Glutamatergic neuron (in vitro differentiated cells): ENCODE measurements at regions not wholly inside any gene's neighbourhood (a gene's known extent, or its start where the extent isn't known, plus 50 kb on each side); places are given as distances from the start of the nearest gene placed in this dataset.

Source experiments
- DNase-seq: peaks from one replicate; pipeline ENCODE4 v3.0.0; 2022
- H3K27ac Mint-ChIP-seq: one replicate; pipeline ENCODE4 v1.8.0; 2020; ENCODE audit warnings: mild to moderate bottlenecking, mixed read lengths, inconsistent platforms; ENCODE audit not compliant: unreplicated experiment
- H3K27me3 Mint-ChIP-seq: one replicate; pipeline ENCODE4 v1.8.0; 2020; ENCODE audit warnings: mild to moderate bottlenecking, moderate library complexity, mixed read lengths, inconsistent platforms; ENCODE audit not compliant: unreplicated experiment
- H3K36me3 Mint-ChIP-seq: one replicate; pipeline ENCODE4 v1.8.0; 2020; ENCODE audit warnings: mild to moderate bottlenecking, mixed read lengths, inconsistent platforms; ENCODE audit not compliant: unreplicated experiment
- H3K4me1 Mint-ChIP-seq: one replicate; pipeline ENCODE4 v1.8.0; 2020; ENCODE audit warnings: mild to moderate bottlenecking, low read depth, mixed read lengths, inconsistent platforms; ENCODE audit not compliant: unreplicated experiment
- H3K4me3 Mint-ChIP-seq: one replicate; pipeline ENCODE4 v1.8.0; 2020; ENCODE audit warnings: mild to moderate bottlenecking, mixed read lengths, inconsistent platforms; ENCODE audit not compliant: unreplicated experiment
- H3K9me3 Mint-ChIP-seq: one replicate; pipeline ENCODE4 v1.8.0; 2020; ENCODE audit warnings: mild to moderate bottlenecking, moderate library complexity, mixed read lengths, inconsistent platforms; ENCODE audit not compliant: unreplicated experiment
- TF ChIP-seq, protein P1 (sequence below): fragments of 200-600 bp; sonication (generic); IDR thresholded peaks from one replicate; pipeline ENCODE4 v1.5.0; 2021; ENCODE audit not compliant: partially characterized antibody, unreplicated experiment

DNA sequence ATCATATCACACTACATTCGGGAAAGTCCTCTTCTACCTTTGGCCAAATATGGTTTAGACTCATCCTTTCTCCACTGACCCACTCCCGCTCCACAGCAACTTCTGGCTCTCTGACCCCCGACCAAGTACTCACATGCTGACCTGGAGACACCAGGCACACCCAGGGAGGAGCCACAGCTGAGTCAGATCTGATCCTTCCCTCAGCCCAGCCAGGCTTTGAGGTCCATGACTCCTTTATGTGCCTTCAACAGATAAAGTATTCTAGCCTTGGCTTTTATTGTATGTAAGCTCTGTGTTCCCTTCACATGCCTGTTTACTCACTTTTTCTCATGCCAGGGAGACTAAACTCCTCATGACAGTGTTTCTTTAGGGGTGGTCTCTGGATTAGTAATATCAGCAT, 166.9 kb upstream of the UMPS start:
- Mint-ChIP-seq H3K4me3 (no peak overlapping the region), H3K36me3 (no peaks in the 10 kb centered on the region), H3K9me3 (peaks cover 7% of the 10 kb centered on the region), H3K27me3 (peaks cover 6% of the 10 kb centered on the region), H3K27ac (no peak overlapping the region), H3K4me1 (peaks cover 40% of the 10 kb centered on the region)
- TF ChIP-seq, protein P1, sequence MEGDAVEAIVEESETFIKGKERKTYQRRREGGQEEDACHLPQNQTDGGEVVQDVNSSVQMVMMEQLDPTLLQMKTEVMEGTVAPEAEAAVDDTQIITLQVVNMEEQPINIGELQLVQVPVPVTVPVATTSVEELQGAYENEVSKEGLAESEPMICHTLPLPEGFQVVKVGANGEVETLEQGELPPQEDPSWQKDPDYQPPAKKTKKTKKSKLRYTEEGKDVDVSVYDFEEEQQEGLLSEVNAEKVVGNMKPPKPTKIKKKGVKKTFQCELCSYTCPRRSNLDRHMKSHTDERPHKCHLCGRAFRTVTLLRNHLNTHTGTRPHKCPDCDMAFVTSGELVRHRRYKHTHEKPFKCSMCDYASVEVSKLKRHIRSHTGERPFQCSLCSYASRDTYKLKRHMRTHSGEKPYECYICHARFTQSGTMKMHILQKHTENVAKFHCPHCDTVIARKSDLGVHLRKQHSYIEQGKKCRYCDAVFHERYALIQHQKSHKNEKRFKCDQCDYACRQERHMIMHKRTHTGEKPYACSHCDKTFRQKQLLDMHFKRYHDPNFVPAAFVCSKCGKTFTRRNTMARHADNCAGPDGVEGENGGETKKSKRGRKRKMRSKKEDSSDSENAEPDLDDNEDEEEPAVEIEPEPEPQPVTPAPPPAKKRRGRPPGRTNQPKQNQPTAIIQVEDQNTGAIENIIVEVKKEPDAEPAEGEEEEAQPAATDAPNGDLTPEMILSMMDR = no peak
- no peak for DNase-seq

DNA sequence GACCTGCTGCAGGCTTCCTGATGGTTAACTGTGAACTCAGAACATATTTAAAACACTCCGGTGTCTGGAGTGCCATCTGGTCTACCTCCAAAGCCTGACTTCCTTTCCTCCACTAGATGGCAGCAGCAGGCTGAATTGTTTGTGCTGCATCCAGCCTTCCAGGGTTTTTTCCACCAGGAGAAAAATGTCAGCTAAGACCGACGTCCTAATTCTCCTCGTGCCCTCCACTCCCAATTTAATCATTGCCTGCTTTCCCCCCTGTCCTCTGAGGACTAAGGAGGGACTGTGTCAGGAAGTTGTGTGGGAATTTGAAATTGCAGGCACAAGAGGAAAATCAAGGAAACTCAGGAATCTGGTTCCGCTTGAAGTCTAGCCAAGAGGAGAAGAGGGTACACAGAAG, 165.2 kb upstream of the UMPS start:
- TF ChIP-seq, protein P1 = peak; percentile 91
- Mint-ChIP-seq H3K4me1 (peaks cover 26% of the 10 kb centered on the region), H3K36me3 (no peaks in the 10 kb centered on the region), H3K9me3 (peaks cover 3% of the 10 kb centered on the region), H3K27ac (peak overlapping the region; percentile 81), H3K4me3 (peak overlapping the region; percentile 6), H3K27me3 (peaks cover 8% of the 10 kb centered on the region)
- DNase-seq = peak; percentile 73

DNA sequence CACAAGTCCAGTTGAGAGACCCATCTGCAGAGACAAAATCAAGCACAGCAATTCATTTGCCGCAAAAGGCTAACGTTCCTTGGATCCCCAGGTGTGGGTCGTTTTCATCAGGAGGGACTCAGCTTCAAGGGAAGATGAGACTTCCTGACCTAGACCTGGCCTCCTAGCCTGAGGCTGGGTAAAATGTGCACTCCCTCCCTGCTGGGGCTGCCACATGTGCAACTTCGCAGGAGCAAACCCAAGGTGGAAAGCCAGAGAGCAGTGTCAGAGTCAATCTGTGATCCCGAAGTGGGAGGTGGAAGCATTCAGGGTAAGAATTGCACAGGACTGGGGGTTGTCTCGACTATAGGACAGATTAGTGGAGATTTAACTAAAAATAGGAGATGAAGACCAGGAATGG, 164.7 kb upstream of the UMPS start:
- H3K4me3 Mint-ChIP-seq = no peak overlapping the region
- H3K4me1 Mint-ChIP-seq = peaks cover 22% of the 10 kb centered on the region
- peaks cover 8% of the 10 kb centered on the region for H3K27me3 Mint-ChIP-seq
- TF ChIP-seq, protein P1 = no peak
- no peak for DNase-seq
- no peak overlapping the region for H3K27ac Mint-ChIP-seq
- peaks cover 3% of the 10 kb centered on the region for H3K9me3 Mint-ChIP-seq
- no peaks in the 10 kb centered on the region for H3K36me3 Mint-ChIP-seq

DNA sequence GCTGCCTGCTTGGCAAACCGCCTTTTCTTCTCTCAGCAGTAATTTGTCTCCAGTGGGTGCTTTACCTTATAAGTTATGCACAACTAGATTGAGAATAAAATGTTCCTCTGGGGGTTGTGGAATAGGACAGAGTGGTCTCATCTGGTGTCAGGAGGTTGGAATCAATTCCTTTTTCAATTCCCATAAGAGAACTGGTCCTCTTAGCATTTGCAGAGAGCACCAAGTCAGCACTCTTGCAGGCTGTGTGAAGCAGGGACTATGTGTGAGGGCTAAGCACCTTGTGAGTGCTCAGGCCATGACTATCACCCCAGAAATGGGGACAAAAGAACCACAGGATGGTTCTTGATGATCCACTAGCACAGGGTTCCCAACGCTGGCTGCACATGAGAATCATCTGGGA, 163.6 kb upstream of the UMPS start:
- TF ChIP-seq, protein P1 = no peak
- DNase-seq = no peak

DNA sequence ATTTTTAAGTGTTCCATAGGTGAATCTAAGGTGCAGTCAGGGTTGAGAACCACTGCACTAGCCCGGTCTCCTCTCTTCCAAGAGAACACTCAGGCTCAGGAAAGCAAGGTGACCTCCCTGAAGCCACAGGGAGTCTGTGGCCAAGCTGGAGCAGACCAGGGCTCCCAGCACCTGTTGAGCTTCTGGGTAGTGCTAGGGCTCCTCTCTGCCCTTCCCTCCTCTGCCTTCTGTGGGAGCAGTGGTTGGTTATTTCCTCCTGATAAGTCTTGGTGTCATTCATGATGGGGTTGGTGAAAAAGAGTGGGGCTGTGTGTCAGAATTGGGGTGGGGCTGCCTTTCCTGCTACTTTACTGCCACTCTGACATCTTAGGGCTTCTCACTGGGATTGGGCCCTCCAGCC, 163.1 kb upstream of the UMPS start:
- Mint-ChIP-seq H3K9me3 (peaks cover 1% of the 10 kb centered on the region), H3K36me3 (no peaks in the 10 kb centered on the region), H3K4me1 (peaks cover 16% of the 10 kb centered on the region), H3K4me3 (no peak overlapping the region), H3K27me3 (peaks cover 8% of the 10 kb centered on the region), H3K27ac (no peak overlapping the region)
- TF ChIP-seq, protein P1 = no peak
- DNase-seq = no peak

More for the DNA sequence above, 163.6 kb upstream of the UMPS start:
- no peak overlapping the region for H3K27ac Mint-ChIP-seq
- peaks cover 8% of the 10 kb centered on the region for H3K27me3 Mint-ChIP-seq
- H3K4me3 Mint-ChIP-seq = no peak overlapping the region
- peaks cover 16% of the 10 kb centered on the region for H3K4me1 Mint-ChIP-seq
- H3K36me3 Mint-ChIP-seq = no peaks in the 10 kb centered on the region
- peaks cover 1% of the 10 kb centered on the region for H3K9me3 Mint-ChIP-seq
